HCT116 (cell line): ENCODE measurements at regions not wholly inside any gene's neighbourhood (a gene's known extent, or its start where the extent isn't known, plus 50 kb on each side); places are given as distances from the start of the nearest gene placed in this dataset.

ENCODE experiments used
- CTCF ChIP-seq, 3 experiments: fragments of 200-600 bp in 1 of 3; sonication (generic) in 1 of 3; IDR thresholded peaks in 2 of 3; conservative IDR thresholded peaks in 1 of 3; 2 replicates each; pipeline ENCODE4 v1.5.1; 2012 to 2017; ENCODE audit warnings: low read depth in 2 of 3, low read length in 2 of 3, antibody characterized with exemption in 1 of 3, borderline replicate concordance in 1 of 3, control low read depth in 1 of 3, mild to moderate bottlenecking in 1 of 3, mixed read lengths in 1 of 3, mixed run types in 1 of 3, moderate library complexity in 1 of 3; ENCODE audit not compliant: insufficient read depth in 1 of 3
- EZH2 ChIP-seq: fragments of 200-600 bp; sonication (generic); IDR thresholded peaks from 2 replicates; pipeline ENCODE4 v1.6.1; 2017; ENCODE audit warnings: antibody characterized with exemption, mixed run types
- MAX ChIP-seq: IDR thresholded peaks from 2 replicates; pipeline ENCODE4 v1.6.1; 2012
- POLR2A ChIP-seq: IDR thresholded peaks from 2 replicates; pipeline ENCODE4 v1.7.0; 2011; ENCODE audit warnings: borderline replicate concordance; ENCODE audit not compliant: insufficient read depth, insufficient read length; ENCODE audit errors: extremely low read depth
- POLR2AphosphoS5 ChIP-seq: IDR thresholded peaks from 2 replicates; pipeline ENCODE4 v1.6.1; 2011; ENCODE audit warnings: mild to moderate bottlenecking, low read depth, low read length, moderate library complexity
- RAD21 ChIP-seq: IDR thresholded peaks from 2 replicates; pipeline ENCODE4 v1.6.1; 2012; ENCODE audit warnings: low read depth, mild to moderate bottlenecking
- REST ChIP-seq: IDR thresholded peaks from 2 replicates; pipeline ENCODE4 v1.6.1; 2012; ENCODE audit warnings: low read depth
- SIN3A ChIP-seq: IDR thresholded peaks from 2 replicates; pipeline ENCODE4 v1.6.1; 2012; ENCODE audit warnings: low read depth
- SP1 ChIP-seq: IDR thresholded peaks from 2 replicates; pipeline ENCODE4 v1.6.1; 2012; ENCODE audit warnings: low read depth
- SRF ChIP-seq: IDR thresholded peaks from 2 replicates; pipeline ENCODE4 v1.6.1; 2012; ENCODE audit warnings: low read depth
- TCF7L2 ChIP-seq: IDR thresholded peaks from 2 replicates; pipeline ENCODE4 v1.7.0; 2011; ENCODE audit warnings: borderline replicate concordance, inconsistent platforms; ENCODE audit not compliant: insufficient read depth, insufficient read length; ENCODE audit errors: extremely low read depth
- YY1 ChIP-seq: IDR thresholded peaks from 2 replicates; pipeline ENCODE4 v1.6.1; 2011; ENCODE audit warnings: low read length, low read depth, moderate library complexity, mild to moderate bottlenecking; ENCODE audit not compliant: insufficient replicate concordance; ENCODE audit errors: extremely low read depth

GRCh38 chr6:100234625-100235024 is 230.1 kb downstream of the SIM1 start:
- TF ChIP-seq CTCF (IDR thresholded peaks at IDR 0.05 in 2 of 3, conservative IDR thresholded peaks at IDR 0.05 in 1 of 3; ENCODE audit: borderline replicate concordance in 1 of 3, insufficient read depth in 1 of 3, low read depth in 2 of 3, low read length in 2 of 3), result no peak
- TF ChIP-seq EZH2, result no peak
- no peak for TF ChIP-seq SRF
- TF ChIP-seq POLR2A, result no peak
- no peak for TF ChIP-seq SP1
- TF ChIP-seq TCF7L2, result no peak
- TF ChIP-seq RAD21, result no peak
- no peak for TF ChIP-seq SIN3A
- no peak for TF ChIP-seq POLR2AphosphoS5
- TF ChIP-seq YY1, result no peak
- TF ChIP-seq MAX, result no peak
- TF ChIP-seq REST, result no peak
